Keratinocyte (primary cell): ENCODE measurements at regions not wholly inside any gene's neighbourhood (a gene's known extent, or its start where the extent isn't known, plus 50 kb on each side); places are given as distances from the start of the nearest gene placed in this dataset.

Experiments
- DNase-seq: peaks from one replicate; pipeline ENCODE4 v3.0.0-alpha.2; 2011; ENCODE audit warnings: low read depth, missing footprints, low spot score
- FAIRE-seq: peaks from 2 replicates; lab custom pipeline; 2011; peaks lifted over from hg19 to GRCh38; lab: Jason Lieb, UNC
- H2AFZ ChIP-seq: 2 replicates; pipeline ENCODE4 v1.6.0; 2012; ENCODE audit warnings: low read length, control low read depth, inconsistent platforms; ENCODE audit not compliant: control insufficient read depth
- H3K27ac ChIP-seq: 2 replicates; pipeline ENCODE4 v1.5.1; 2011; ENCODE audit warnings: low read length; ENCODE audit not compliant: control insufficient read depth, insufficient read depth
- H3K27me3 ChIP-seq: 3 replicates; pipeline ENCODE4 v1.6.0; 2011; ENCODE audit warnings: low read length; ENCODE audit not compliant: control insufficient read depth, insufficient read depth; ENCODE audit errors: extremely low read depth
- H3K36me3 ChIP-seq, 2 experiments: 2 replicates in 1 of 2; 3 replicates in 1 of 2; pipeline ENCODE4 v1.5.1; 2011; ENCODE audit warnings: low read length in 2 of 2, mild to moderate bottlenecking in 1 of 2; ENCODE audit not compliant: control insufficient read depth in 2 of 2, insufficient read depth in 2 of 2; ENCODE audit errors: extremely low read depth in 1 of 2
- H3K4me1 ChIP-seq: 3 replicates; pipeline ENCODE4 v1.5.1; 2011; ENCODE audit warnings: low read length; ENCODE audit not compliant: control insufficient read depth, insufficient read depth; ENCODE audit errors: extremely low read depth
- H3K4me2 ChIP-seq: 3 replicates; pipeline ENCODE4 v1.6.0; 2011; ENCODE audit warnings: low read depth, low read length; ENCODE audit not compliant: control insufficient read depth, insufficient read depth; ENCODE audit errors: extremely low read depth
- H3K4me3 ChIP-seq, 3 experiments: fragments of 200-600 bp in 1 of 3; sonication (generic) in 1 of 3; 2 replicates in 2 of 3; 3 replicates in 1 of 3; pipeline ENCODE4 v1.5.1; 2011 to 2016; ENCODE audit warnings: low read length in 3 of 3, mild to moderate bottlenecking in 3 of 3, control low read depth in 2 of 3, inconsistent platforms in 1 of 3, low read depth in 1 of 3, mixed read lengths in 1 of 3, mixed run types in 1 of 3, moderate library complexity in 1 of 3; ENCODE audit not compliant: control insufficient read depth in 2 of 3, insufficient read depth in 2 of 3; ENCODE audit errors: extremely low read depth in 1 of 3
- H3K79me2 ChIP-seq: 2 replicates; pipeline ENCODE4 v1.6.0; 2012; ENCODE audit warnings: low read length; ENCODE audit not compliant: control insufficient read depth, insufficient read depth
- H3K9ac ChIP-seq: 3 replicates; pipeline ENCODE4 v1.6.0; 2011; ENCODE audit warnings: low read length; ENCODE audit not compliant: control insufficient read depth, insufficient read depth; ENCODE audit errors: extremely low read depth
- H3K9me1 ChIP-seq: 3 replicates; pipeline ENCODE4 v1.6.0; 2011; ENCODE audit warnings: low read length; ENCODE audit not compliant: control insufficient read depth, insufficient read depth; ENCODE audit errors: extremely low read depth
- H3K9me3 ChIP-seq: 2 replicates; pipeline ENCODE4 v1.5.1; 2012; ENCODE audit warnings: low read depth, low read length; ENCODE audit not compliant: control insufficient read depth
- H4K20me1 ChIP-seq: 3 replicates; pipeline ENCODE4 v1.6.0; 2011; ENCODE audit warnings: low read length; ENCODE audit not compliant: control insufficient read depth, insufficient read depth; ENCODE audit errors: extremely low read depth
- CTCF ChIP-seq, 3 experiments: IDR thresholded peaks in 1 of 3; conservative IDR thresholded peaks in 1 of 3; optimal IDR thresholded peaks in 1 of 3; 2 replicates in 2 of 3; 3 replicates in 1 of 3; pipeline versions ENCODE3 to v1.5.1; 2011; ENCODE audit warnings: low read length in 3 of 3, mild to moderate bottlenecking in 3 of 3, moderate library complexity in 2 of 3, control low read depth in 1 of 3, inconsistent platforms in 1 of 3; ENCODE audit not compliant: insufficient read depth in 2 of 3; ENCODE audit errors: extremely low read depth in 1 of 3
- EZH2 ChIP-seq: IDR thresholded peaks from one replicate; pipeline ENCODE4 v1.6.1; 2012; ENCODE audit warnings: inconsistent platforms, mild to moderate bottlenecking, low read length, moderate library complexity
- dilution Hi-C: fragments of 300-500 bp; cut with MboI; formaldehyde crosslinking; loops from one replicate; pipeline ENCODE4 v1.7.0; 2020; ENCODE audit warnings: low sequenced_read_pairs; ENCODE audit not compliant: extremely low pct_ligation_motif_present

- Histone ChIP-seq H3K4me3 (no peak overlapping the region), H3K27ac (no peak overlapping the region), H3K9me3 (no peaks in the 10 kb centered on the region), H3K4me2 (no peak overlapping the region), H3K36me3 (no peaks in the 10 kb centered on the region), H3K79me2 (no peaks in the 10 kb centered on the region), H3K9me1 (no peaks in the 10 kb centered on the region), H3K4me1 (peaks cover 1% of the 10 kb centered on the region), H2AFZ (no peak overlapping the region), H4K20me1 (no peaks in the 10 kb centered on the region), H3K9ac (no peak overlapping the region), H3K27me3 (no peaks in the 10 kb centered on the region)
- dilution Hi-C loops: no loop called here
- DNase-seq (no peak), FAIRE-seq (no peak)
- TF ChIP-seq CTCF (optimal IDR thresholded peaks at IDR 0.05 in 1 of 3, IDR thresholded peaks at IDR 0.05 in 1 of 3, conservative IDR thresholded peaks at IDR 0.05 in 1 of 3; ENCODE audit: extremely low read depth in 1 of 3, insufficient read depth in 2 of 3, low read length in 3 of 3) (no peak), EZH2 (no peak)
These were observed 54.9 kb upstream of the ATP12A start for GRCh38 chr13:24625331-24625731.

GRCh38 chr13:24625870-24626849, 54.0 kb upstream of the ATP12A start:
- H4K20me1 ChIP-seq: no peaks in the 10 kb centered on the region
- FAIRE-seq (no peak), DNase-seq (no peak)
- H3K9me1 ChIP-seq: peaks cover 2% of the 10 kb centered on the region
- no peak overlapping the region for H3K4me3 ChIP-seq
- no peak overlapping the region for H3K4me2 ChIP-seq
- H3K79me2 ChIP-seq: no peaks in the 10 kb centered on the region
- TF ChIP-seq CTCF (optimal IDR thresholded peaks at IDR 0.05 in 1 of 3, IDR thresholded peaks at IDR 0.05 in 1 of 3, conservative IDR thresholded peaks at IDR 0.05 in 1 of 3; ENCODE audit: extremely low read depth in 1 of 3, insufficient read depth in 2 of 3, low read length in 3 of 3): no peak
- no peak for TF ChIP-seq EZH2
- no peaks in the 10 kb centered on the region for H3K36me3 ChIP-seq
- H2AFZ ChIP-seq: no peak overlapping the region
- dilution Hi-C loops: no loop called here
- no peak overlapping the region for H3K27ac ChIP-seq
- peaks cover 10% of the 10 kb centered on the region for H3K4me1 ChIP-seq
- no peak overlapping the region for H3K9ac ChIP-seq
- no peaks in the 10 kb centered on the region for H3K9me3 ChIP-seq
- no peaks in the 10 kb centered on the region for H3K27me3 ChIP-seq
